Mammary epithelial cell (primary cell): ENCODE measurements at regions not wholly inside any gene's neighbourhood (a gene's known extent, or its start where the extent isn't known, plus 50 kb on each side); places are given as distances from the start of the nearest gene placed in this dataset.

Experiments used
- CTCF ChIP-seq, 2 donors: IDR thresholded peaks in 1 of 2; conservative IDR thresholded peaks in 1 of 2; 2 replicates each; pipeline ENCODE4 v1.5.1; 2011 to 2012; ENCODE audit warnings: inconsistent platforms in 2 of 2, low read length in 2 of 2, mild to moderate bottlenecking in 2 of 2, control low read depth in 1 of 2, low read depth in 1 of 2; ENCODE audit not compliant: insufficient read depth in 1 of 2; ENCODE audit errors: extremely low read depth in 1 of 2
- EZH2 ChIP-seq: IDR thresholded peaks from 2 replicates; pipeline ENCODE4 v1.6.1; 2012; ENCODE audit warnings: low read length, inconsistent platforms, borderline replicate concordance

- TF ChIP-seq CTCF (conservative IDR thresholded peaks at IDR 0.05 in 1 of 2, IDR thresholded peaks at IDR 0.05 in 1 of 2; ENCODE audit: extremely low read depth in 1 of 2, insufficient read depth in 1 of 2, low read depth in 1 of 2, low read length in 2 of 2), result no peak
- TF ChIP-seq EZH2, result no peak
These were observed 82.8 kb downstream of the PPP4R3C start for GRCh38 chrX:27380163-27380845.
